Muscle of arm (tissue), 1 donor: ENCODE measurements at regions not wholly inside any gene's neighbourhood (a gene's known extent, or its start where the extent isn't known, plus 50 kb on each side); places are given as distances from the start of the nearest gene placed in this dataset.

ENCODE experiments used
- DNase-seq: peaks from one replicate; pipeline ENCODE4 v3.0.0-alpha.2; 2013

DNA sequence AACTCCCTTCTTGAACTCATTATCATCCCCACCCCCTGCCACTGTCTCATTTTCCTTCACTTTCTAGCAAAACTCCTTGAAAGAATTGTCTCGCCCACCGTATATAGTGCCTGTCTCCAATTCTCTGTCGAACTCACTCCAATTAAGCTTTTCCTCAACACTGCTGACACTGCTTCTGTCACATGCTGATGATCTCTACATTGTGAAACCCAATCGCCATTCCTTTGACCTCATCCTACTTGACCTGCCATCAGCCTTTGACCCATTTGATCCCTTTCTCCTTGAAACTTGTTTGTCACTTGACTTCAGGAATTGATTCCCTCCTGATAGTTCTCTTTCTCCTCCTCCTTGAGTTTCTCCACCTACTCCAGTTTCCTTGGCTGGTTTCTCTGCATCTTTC, 54.8 kb downstream of the CCDC71L start:
- DNase-seq, result no peak

DNA sequence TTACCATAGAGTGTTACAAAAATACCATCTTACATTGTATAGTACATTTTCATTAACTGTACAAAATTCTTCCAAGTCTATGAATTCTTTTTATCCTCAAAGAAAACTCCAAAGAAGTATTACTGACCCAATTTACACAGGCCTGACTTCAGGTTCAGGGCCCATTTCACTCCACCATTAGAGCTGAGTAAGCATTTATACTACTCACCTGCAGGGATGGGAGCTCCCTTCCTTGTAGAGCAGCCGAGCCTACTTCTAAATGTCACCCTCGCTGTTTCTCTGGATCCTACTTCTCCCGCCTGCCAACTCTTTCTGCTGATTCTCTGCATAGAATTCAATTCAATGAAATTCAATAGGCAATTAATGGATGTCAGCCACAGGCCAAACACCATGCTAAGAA, 56.0 kb downstream of the CCDC71L start:
- DNase-seq, result no peak

DNA sequence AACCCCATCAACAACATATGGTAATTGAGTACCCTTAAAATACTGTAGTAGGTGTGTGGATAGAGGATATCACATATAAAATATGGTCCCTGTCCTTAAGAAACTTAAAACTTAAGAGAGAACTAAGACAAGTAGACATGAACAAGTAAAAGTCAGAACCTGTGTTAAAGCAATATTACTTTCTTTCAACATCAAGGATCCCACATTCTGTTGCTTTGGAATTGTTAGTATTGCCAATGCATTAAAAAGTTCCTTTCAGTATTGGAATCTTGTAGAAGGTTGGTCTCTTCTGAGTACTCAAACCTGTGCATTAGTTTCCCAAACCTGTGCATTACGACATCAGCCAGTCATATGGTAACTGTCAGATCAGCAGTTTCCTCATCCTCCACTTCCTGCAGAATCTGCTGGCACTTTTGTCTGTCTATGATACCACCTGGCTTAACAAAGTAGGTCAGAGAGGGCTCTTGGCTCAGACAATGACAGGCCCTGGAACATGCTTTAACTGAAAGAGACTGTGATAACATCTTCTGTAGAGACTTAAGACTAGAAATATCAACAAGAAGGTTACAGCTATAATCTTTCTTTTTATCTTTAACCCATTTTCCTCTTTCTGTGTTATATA, 56.5 kb downstream of the CCDC71L start:
- no peak for DNase-seq

DNA sequence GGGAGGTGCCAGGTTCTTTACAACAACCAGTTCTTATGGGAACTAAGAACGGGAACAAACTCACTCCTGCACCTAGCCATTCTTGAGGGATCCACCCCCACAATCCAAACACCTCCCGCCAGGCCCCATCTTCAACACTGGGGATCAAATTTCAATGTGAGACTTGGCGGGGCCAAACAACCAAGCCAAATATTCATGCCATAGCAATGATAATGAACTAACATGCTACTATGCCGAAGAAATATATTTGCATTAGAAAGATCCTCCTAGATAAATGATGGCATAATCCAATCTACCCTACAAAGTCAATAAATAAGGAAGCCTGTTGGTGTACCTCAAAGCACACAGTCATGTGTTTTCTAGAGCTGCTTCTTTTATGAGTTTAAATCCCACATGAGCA, 57.6 kb downstream of the CCDC71L start:
- no peak for DNase-seq

DNA sequence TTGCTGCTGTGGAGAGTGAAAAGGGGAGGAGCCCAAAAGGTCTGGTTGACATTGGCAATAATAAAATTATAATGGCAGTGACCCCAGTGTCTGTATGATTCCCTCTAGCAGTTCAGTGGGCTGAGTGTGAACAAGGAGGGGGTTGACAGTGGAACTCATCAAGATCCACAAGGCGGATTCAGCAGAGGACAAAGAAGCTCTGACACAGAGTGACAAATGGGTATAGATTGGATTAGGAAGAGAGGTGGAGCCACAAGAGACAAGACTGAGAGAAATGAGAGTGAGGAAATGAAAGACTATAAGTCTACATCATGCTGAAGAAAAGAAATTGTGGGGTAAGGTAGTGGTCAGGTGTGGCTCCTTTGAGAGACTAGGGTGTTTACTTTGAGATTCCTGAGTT, 58.9 kb downstream of the CCDC71L start:
- no peak for DNase-seq

DNA sequence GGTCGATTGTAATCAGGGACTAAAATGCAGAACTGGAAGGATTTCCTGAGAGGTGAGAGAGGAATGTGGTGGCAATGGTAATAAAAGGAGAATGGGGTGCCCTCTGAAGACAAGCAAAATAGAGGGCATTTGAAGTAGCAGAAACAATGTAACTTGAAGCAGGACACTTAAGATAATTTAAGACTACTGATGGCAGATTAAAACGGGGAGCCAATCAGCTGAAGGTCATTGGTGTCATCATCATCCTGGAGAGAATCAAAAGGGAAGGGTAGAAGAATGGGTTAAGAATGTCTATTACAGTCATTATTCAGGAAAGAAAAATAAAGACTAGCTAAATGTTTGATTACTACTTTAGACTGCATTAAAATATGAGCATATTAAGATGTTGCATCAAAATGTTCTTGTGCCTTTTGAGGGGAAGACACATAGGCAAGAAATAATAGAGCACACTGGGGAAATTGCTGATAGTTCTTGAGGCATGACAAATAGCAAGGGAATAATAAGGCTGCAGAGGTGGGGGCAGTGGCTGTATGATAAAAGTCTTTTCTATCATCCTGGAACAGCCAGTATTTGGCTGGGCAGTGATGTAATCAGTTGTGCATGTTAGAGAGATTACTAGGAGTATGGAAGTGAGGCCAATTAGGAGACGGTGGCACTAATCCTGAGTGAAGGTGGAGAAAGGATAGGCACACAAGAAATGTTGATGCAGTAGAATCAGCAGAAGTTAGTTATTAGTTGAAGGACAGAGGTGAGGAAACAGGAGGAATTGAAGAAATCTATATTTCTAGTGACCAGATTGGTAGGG, 60.2 kb downstream of the CCDC71L start:
- DNase-seq, result no peak

DNA sequence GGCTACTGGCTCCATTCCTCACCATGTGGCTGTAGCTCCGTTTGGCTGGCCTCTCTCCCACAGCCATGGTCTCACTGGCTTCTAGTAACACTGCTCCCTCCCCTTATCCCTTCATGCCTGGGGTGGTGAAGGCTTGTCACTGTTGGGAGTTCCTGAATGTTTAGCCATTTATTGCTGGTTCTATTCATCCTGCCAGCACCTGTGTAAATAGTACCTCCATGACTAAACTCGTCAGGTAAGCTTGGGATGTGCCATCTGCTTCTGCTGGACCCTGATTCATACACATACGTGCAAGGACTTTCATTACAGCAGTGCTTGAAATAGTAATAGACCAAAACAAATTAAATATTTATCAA, 61.6 kb downstream of the CCDC71L start:
- no peak for DNase-seq

DNA sequence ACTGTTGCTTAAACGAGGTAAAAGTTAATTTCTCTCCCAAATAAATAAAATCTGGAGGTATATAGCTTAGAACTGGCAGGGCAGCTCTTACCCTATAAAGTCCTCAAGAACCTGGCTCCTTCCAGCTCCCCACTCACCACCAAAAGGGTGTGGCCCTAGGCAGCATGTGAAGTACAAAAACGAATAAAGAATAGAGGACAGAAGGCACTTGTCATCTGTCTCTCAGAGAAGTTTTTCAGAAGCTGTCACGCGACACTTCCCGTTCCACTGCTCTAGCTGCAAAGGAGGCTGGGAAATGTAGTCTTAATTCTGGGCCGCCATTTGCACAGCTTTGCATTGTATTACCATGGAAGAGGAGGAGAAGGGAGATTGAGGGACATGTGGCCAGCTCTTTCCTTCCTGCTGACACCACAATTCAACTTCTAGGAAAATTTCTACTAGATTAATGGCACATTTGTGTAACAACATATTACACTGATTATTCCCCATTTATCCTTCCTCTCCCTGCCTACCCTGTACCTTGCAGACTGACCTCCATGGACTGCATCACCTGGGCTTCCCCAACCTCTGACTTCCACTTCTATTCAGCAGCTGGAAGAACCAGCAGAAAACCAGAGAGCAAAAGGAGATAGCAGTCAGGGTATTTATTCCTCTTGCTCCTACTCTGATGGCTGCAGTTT, 62.2 kb downstream of the CCDC71L start:
- peak; percentile 17 for DNase-seq

DNA sequence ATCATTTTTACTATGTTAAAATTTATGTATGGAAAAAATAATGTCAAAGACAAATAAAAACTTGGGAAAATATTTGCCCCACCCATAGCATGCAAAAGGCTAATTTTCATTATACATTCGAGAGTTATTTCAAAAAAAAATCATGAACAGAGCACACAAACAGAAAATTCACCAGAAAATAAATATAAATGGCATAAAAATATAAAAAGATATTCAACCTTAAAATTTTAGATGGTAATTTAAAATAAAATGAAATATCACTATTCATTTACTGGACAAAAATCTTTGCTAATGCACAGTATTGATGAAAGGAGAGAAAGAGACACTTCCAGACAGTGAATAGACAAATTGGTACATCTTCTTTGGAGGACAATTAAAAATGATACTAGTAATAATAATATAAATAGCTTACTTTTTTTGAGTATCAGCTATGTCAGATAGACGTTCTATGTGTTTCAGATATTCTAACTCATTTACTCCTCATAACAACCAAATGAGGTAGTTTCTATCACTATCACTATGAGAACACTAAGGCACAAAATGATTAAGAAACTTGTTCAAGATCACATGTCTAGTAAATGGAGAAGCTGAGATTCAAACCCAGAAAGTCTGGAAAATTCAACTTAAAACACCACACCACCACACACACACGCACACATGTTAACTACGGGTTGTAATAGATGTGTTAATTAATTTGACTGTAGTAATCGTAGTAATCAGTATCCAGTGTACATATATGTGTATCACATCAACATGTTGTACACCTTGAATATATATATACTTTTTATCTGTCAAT, 63.0 kb downstream of the CCDC71L start:
- DNase-seq, result no peak

DNA sequence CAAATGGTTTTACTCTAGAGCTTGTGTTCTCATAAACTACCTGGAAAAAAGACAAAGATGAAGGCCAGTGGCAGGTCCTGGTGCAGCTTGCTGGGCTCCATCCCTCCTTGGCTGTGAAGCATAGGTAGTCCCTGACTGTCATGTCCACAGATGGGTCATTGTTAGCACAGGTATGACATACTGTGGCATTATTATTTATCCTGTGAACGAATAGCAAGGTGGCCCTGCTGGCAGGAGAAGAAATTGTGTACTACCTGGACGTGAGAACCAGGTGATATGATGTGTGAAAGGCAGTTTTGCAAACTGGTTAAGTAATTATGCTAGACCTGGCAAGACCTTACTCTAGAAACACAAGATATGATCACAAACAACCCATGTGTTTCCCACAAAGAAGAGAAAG, 63.9 kb downstream of the CCDC71L start:
- no peak for DNase-seq

DNA sequence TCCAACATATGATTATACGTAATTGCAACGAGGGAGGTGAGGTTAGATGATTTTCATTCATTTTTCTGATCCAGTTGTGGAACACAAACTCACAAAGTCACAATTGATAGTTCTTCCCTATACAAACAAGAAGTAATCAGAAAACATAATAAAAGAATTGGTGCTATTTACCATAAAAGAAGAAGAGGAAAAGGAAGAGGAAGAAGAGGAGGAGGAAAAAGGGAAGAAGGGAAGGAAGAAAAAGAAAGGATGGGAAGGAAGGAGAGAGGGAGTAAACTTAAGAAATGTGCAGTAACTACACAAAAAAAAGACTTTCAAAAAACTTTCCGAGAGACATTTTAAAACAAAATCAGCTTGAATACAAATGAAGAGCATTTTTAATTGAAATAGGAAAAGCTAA, 65.0 kb downstream of the CCDC71L start:
- DNase-seq, result no peak

DNA sequence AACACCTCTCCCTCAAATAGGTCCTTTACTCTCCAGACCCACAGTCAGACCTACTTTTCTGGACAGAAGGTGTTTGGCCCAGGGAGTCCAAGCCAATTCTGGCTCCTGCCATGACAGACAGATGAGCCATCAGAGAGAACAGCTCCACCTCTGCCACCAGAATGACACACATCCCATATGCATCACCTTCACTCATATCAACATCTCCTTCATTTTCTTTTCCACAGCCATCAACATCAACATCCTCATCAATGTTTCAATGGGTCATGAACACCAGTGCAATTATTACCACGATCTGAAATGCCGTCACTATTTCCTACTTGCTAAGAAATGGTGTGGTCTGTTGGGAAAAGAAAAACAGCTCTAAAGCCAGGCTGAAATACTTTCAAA, 67.9 kb downstream of the CCDC71L start:
- no peak for DNase-seq

DNA sequence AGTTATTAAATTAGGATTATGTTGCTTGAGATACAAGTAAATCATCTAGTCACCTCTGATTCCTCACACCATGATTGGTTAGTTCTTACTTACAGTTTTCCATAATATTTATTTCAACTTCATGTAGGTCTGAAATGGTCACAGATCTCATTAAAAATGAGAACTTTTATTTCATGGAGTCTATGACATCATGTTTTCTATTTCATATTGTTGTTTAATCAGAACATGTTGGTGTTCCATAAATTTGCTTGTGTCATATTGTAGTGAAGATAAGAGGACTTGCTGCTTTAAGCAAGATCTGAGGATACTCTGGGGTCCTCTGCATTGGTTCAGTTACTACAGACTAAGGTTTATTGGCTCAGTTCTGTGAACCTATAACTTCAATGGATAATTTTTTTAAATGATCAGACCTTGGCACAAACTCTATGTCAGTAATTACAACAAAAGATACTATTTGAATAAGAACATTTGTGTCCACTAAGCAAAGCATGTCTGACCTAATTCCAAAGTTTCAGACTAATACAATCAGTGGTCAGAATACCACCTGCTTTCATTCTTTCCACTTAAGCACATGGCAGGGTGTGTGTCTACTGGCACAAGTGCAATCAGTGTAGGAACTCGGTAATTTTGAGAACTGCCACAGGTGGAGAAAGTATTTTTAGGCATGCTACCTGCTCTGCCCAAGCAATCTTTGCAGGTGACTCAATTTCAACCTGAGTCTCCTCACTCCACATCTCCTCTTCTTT, 68.5 kb downstream of the CCDC71L start:
- DNase-seq, result no peak

DNA sequence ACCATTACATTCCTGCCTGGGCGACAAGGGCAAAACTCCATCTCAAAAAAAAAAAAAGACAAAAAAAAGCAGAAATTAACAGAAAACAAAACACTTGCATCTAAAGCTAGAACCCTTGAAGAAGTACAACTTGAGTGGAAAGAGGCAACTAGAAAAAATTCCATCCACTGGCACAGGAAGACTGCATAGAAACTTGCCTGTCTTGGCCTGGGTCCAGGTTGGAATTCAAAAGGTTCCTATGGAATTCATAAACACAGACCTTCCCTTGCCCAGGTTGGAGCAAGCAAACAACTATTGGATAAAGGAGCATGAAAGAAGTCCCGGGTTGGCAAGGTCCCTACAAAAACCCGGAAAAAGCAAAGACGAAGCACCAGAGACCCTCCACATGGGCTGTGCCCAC, 69.8 kb downstream of the CCDC71L start:
- DNase-seq, result no peak

DNA sequence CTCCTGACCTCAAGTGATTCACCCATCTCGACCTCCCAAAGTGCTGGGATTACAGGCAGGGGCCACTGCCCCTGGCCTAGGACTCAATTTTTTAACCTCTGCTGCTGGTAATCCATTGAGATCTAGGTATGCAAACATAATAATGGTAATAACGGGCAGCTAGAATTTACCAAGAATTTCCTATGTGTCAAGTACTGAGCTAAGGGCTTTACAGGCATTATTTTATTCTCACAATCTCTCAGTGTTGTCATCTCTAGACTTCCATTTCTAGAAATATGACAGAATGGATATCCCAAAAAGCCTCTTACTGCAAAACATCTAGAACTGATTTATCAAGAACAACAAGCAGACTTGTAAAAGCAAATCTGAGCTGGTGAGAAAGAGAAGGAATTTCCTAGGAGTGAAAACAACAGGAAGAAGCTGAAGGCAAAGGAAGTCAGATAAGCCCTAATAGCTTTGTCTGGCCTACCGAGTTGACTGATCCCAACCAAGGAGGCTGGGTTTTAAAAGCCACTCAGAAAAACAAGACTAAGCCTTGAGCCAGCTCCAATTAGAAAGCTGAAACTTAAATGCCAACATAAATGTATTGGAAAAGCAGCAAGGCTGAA, 70.6 kb downstream of the CCDC71L start:
- DNase-seq, result no peak

DNA sequence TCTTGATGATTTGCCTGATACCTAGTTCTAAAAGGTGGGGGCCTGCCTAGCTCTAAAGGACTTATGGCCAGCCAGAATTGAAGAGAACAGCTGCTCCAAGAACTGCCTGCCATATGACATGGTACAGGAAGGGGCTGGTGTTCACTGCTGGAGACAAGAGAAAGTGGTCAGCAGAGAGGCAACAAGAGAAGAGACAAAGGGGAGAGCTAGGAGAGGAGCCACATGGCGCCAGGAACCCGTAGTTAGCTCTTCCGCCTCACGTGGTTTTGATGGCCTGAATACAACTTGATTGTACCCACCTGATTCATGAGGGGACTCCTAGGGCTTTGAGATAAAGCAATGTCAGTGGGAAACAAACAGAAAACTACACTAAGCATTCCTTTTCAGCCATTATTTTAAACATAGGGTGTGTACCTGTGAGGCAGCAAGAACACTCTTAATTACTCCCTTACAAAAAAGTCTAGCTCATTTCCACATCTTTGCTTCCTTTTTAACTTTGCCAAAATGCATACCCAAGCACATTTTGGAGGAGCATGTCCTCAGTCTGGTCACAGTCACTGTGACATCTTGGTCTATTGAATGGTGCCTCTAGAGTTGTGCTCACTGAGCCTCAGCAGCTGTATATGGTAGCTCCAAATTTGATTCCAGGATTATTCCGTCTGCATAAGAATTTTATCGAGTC, 71.6 kb downstream of the CCDC71L start:
- DNase-seq, result no peak

DNA sequence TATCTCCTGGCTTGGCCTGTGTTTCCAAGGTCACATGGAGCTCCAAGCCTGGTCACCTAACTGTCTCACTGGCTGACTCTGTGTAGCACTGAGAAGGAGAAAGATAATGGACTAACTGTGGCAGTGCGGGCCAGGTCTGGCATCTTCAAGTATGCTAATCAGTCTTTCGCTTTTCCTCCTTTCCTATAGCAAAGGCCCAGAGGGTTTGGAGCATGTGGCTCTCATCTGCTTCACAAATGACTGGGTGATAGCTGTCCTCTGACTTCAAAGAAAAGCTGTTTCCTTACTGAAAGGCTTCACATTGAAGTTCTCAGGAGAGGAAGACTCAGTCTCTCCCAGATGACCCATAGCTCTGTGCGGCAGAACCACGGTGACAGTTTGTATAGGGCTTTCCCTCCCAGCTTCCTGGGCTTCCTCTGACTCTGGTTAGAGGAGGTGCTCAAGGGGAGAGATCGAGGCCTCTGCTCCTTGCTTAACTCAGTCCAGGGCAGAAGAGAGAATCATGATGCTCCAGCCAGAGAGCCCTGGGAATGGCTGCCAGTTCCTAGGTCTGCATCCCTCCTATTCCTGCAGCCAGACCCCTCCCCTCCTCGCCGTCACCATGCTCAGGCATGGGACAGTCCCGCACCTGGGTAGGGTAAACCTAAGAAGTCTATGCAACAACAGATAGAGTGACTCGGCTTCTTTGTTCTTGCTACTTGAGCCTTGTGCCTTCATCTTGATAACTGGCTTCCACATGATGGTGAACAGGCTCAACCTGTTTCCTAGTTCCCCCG, 72.3 kb downstream of the CCDC71L start:
- no peak for DNase-seq

DNA sequence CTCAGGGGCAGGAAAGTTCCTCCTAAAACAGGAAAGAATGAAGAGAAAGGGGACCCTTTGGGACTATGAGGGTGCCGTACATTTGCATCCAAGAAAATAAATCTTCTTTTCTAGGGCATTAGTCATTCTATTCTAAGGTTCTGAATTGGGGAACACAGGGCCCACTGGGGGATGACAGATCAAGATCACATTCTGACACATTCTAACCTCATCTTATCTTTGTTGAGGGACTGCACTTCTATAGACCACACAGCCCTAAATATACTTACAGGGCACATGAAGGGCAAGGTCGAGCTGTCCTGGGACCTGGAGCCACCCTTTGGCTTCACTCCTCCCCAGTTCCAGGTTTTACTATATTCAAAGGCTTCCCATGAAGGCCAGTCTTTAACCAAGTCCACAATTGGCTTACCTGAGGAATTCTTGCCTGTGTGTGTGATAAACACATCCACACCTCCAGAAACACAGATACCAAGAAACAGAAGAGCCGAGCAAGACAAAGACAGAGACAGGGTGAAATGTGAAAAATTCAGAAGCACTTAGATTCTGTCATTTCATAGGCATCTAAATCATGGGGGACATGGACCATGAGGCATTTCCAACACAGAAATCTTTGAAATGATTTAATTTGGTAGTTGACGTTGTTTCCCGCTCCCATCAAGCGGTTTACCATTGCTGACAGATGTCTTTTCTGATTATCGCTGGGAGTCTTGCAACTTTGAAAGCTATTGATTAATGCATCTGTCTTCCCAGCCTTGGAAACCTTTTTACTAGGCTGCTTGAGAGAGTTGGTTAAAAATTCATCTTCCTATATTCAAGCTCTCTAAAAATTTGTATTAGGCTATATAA, 75.8 kb downstream of the CCDC71L start:
- no peak for DNase-seq
